ENCODE measurements at regions not wholly inside any gene's neighbourhood (a gene's known extent, or its start where the extent isn't known, plus 50 kb on each side); places are given as distances from the start of the nearest gene placed in this dataset.

DNA sequence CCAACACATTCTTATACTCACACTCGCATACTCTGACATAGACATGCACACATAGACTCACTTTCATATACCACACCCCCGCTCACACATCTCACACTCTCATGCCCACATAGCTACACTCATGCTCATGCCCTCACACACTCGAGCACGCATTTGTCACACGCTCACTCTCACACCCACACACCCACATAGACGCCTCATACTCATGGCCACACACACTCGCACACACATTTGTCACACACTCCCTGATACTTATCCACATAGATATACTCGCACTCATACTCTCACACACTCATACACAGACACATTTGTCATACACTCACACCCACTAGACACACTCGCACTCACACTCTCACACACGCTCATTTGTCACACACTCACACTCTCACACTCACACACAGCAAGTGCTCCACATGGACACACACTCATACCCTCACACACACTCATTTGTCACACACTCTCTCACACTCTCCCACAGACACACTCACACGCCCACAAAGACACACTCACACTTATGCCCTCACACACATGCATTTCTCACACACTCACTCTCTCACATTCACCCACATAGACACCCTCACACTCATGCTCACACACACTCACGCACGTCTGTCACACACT, 50.9 kb downstream of the TNP1 start:
- no peak for DNase-seq (ENCODE audit: low spot score)
- Histone ChIP-seq H3K4me1 (peaks cover 0 to 11% of the 10 kb centered on the region in 2 donors), H3K36me3 (no peaks in the 10 kb centered on the region), H3K27ac (no peak overlapping the region), H3K27me3 (no peaks in the 10 kb centered on the region), H3K9me3 (no peaks in the 10 kb centered on the region), H3K4me3 (no peak overlapping the region)
- TF ChIP-seq, protein P1, sequence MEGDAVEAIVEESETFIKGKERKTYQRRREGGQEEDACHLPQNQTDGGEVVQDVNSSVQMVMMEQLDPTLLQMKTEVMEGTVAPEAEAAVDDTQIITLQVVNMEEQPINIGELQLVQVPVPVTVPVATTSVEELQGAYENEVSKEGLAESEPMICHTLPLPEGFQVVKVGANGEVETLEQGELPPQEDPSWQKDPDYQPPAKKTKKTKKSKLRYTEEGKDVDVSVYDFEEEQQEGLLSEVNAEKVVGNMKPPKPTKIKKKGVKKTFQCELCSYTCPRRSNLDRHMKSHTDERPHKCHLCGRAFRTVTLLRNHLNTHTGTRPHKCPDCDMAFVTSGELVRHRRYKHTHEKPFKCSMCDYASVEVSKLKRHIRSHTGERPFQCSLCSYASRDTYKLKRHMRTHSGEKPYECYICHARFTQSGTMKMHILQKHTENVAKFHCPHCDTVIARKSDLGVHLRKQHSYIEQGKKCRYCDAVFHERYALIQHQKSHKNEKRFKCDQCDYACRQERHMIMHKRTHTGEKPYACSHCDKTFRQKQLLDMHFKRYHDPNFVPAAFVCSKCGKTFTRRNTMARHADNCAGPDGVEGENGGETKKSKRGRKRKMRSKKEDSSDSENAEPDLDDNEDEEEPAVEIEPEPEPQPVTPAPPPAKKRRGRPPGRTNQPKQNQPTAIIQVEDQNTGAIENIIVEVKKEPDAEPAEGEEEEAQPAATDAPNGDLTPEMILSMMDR (IDR thresholded peaks at IDR 0.05): no peak

DNA sequence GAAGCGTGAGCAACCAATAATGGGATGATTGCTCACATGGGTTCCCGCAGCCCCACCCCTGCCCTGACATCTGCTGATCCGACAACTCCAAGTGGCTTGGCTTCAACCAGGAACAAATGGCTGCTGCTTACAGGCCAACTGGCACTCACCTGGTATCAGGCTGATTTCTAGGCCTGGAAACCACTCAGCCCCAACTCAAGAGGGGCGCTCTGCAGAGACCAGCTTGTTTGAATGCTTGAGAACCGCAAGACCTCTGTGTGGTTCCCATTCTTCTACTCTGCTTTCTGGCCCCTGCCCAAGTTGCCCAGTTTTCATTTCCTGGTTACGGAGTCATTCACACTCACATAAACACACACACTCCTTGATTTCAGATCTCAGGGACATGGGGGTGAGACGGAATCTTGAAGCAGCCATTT, 52.0 kb downstream of the TNP1 start:
- Histone ChIP-seq H3K9me3 (no peaks in the 10 kb centered on the region), H3K36me3 (no peaks in the 10 kb centered on the region), H3K27ac (no peak overlapping the region), H3K4me3 (no peak overlapping the region), H3K4me1 (peaks cover 0 to 22% of the 10 kb centered on the region in 2 donors), H3K27me3 (no peaks in the 10 kb centered on the region)
- no peak for DNase-seq (ENCODE audit: low spot score)
- TF ChIP-seq, protein P1 (IDR thresholded peaks at IDR 0.05): no peak

DNA sequence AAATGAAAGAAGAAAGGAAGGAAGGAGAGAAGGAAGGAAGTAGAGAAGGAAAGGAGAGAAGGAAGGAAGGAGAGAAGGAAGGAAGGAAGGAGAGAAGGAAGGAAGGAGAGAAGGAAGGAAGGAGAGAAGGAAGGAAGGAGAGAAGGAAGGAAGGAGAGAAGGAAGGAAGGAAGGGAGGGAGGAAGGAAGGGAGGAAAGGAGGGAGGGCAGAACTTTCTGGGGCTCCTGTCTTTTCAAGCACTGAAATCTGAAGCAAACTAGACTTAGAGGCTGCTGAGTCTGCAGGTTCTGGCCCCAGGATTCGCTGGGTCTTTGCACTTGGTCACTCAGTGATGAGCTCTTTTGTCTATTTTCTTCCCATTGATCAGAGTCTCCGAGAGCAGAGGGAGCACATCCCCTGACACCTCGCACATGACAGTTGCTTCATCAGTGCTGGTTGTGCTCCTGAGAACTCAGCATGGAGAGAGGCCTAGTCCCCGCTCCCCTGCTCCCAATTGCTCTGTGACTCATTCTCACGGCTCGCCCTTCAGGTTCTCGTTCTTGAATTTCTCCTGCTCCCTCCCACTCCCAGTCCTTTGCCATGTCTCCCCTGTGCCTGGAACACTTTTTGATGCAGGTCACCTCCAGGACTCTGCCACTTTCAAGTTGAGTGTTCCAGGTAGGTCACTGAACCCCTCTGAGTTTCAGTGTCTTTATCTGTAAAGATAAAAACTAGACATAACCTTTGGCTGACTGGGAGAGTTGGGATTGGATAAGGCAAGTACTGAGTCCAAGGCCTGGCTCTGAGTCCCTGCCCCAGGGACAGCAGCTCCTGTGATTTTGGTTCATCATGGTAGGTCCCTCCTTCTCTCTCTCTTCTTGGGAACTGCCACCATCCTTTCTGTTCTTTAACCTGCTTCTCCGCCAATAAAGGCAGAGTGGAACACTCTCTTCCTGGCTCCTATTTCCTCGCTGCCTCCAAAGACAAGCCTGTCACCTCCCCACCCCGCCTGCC, 55.2 kb downstream of the TNP1 start:
- Histone ChIP-seq H3K4me3 (no peak overlapping the region), H3K27me3 (no peaks in the 10 kb centered on the region), H3K27ac (peak overlapping the region; percentile 13 to 22), H3K4me1 (peaks cover 0 to 42% of the 10 kb centered on the region in 2 donors), H3K36me3 (no peaks in the 10 kb centered on the region), H3K9me3 (no peaks in the 10 kb centered on the region)
- TF ChIP-seq, protein P1 (IDR thresholded peaks at IDR 0.05): no peak
- DNase-seq (ENCODE audit: low spot score): peak; percentile 78

DNA sequence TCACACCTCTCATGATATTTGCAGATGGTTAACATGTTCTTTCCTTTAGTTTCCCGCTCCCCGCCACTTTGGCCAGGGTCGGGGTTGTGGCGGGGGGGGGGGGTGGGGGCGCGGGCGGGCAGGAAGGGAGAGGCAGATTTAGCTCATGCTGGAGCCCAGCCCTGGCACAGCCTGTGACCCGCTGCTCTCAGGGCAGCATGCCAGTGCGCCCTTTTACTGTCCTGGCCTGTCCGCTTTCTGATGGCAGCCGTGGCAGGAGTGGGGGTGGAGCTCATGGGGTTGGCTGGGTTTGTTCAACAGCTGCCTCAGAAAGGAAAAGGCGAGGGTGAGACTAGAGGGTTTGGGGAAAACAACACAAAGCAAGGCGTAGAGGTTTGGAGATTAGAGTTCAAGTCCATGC, 56.1 kb downstream of the TNP1 start:
- Histone ChIP-seq H3K27me3 (no peaks in the 10 kb centered on the region), H3K9me3 (no peaks in the 10 kb centered on the region), H3K4me1 (peaks cover 0 to 50% of the 10 kb centered on the region in 2 donors), H3K36me3 (no peaks in the 10 kb centered on the region), H3K4me3 (no peak overlapping the region), H3K27ac (peak overlapping the region; percentile 39 to 66)
- TF ChIP-seq, protein P1 (IDR thresholded peaks at IDR 0.05): no peak
- DNase-seq (ENCODE audit: low spot score): no peak

DNA sequence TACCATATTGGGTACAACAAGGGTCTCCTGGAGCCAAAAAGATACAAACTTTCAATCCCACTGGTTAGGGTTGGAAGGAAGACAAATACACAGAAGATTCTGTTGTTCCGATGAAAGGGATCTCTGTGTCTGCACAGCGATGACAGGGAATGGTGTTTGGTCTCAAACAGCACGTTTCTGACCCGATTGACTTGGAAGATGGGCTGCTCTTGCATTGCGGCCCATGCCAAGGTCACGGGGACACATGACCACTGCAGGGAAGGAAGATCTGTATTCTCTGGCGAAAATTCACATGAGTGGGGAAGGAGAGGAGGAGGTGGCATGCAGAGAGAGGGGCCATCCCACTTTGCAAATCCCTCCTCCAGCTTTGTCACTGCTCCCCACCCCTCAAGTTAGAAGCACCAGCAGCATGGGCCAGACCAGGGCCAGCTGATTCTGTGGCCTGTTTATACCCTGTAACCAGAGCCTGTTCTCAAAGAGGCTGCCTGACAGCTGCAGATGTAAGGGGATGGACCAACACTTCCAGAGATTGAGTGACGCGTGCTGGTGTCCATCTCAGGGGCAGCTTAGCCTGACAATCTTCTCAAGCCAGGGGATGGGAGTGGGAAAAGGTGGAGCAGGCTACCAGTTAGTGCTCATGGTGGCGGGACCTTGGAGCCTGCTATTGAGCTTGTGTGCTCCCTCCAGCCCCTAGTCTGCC, 57.2 kb downstream of the TNP1 start:
- no peaks in the 10 kb centered on the region for H3K9me3 ChIP-seq
- TF ChIP-seq, protein P1 (IDR thresholded peaks at IDR 0.05): no peak
- H3K27me3 ChIP-seq: no peaks in the 10 kb centered on the region
- H3K36me3 ChIP-seq: no peaks in the 10 kb centered on the region
- peak overlapping the region in 1 of 2 donors; percentile 66 for H3K27ac ChIP-seq
- H3K4me3 ChIP-seq: no peak overlapping the region
- peaks cover 0 to 46% of the 10 kb centered on the region in 2 donors for H3K4me1 ChIP-seq
- no peak for DNase-seq (ENCODE audit: low spot score)
